Upper lobe of right lung (tissue), 1 donor: ENCODE measurements at regions not wholly inside any gene's neighbourhood (a gene's known extent, or its start where the extent isn't known, plus 50 kb on each side); places are given as distances from the start of the nearest gene placed in this dataset.

Source experiments
- ATAC-seq: fragments of 200-7000 bp; cut with Tn5 transposase; one replicate; pipeline ENCODE4 v1.9.1; 2020; ENCODE audit warnings: mild to moderate bottlenecking, moderate library complexity
- DNase-seq: peaks from one replicate; pipeline ENCODE4 v3.0.0-alpha.2; 2020
- H3K27ac ChIP-seq: fragments of 200-600 bp; one replicate; pipeline ENCODE4 v1.8.0; 2022
- H3K27me3 ChIP-seq: fragments of 200-600 bp; one replicate; pipeline ENCODE4 v1.8.0; 2022; ENCODE audit warnings: mild to moderate bottlenecking
- H3K36me3 ChIP-seq: fragments of 200-600 bp; one replicate; pipeline ENCODE4 v1.8.0; 2022
- H3K4me1 ChIP-seq: fragments of 200-600 bp; one replicate; pipeline ENCODE4 v1.8.0; 2022
- H3K4me3 ChIP-seq: fragments of 200-600 bp; one replicate; pipeline ENCODE4 v1.8.0; 2022; ENCODE audit warnings: mild to moderate bottlenecking
- H3K9me3 ChIP-seq: fragments of 200-600 bp; one replicate; pipeline ENCODE4 v1.8.0; 2022
- CTCF ChIP-seq: fragments of 200-600 bp; IDR thresholded peaks from one replicate; pipeline ENCODE4 v1.8.0; 2022; ENCODE audit warnings: antibody characterized with exemption
- intact Hi-C: fragments of 100-400 bp; cut with DNase I; formaldehyde crosslinking; loops from one replicate; pipeline ENCODE4 v1.11.0; 2022
- donor health status: DM: no; HTN: yes; CAD: no; lungs with severe emphysema.

DNA sequence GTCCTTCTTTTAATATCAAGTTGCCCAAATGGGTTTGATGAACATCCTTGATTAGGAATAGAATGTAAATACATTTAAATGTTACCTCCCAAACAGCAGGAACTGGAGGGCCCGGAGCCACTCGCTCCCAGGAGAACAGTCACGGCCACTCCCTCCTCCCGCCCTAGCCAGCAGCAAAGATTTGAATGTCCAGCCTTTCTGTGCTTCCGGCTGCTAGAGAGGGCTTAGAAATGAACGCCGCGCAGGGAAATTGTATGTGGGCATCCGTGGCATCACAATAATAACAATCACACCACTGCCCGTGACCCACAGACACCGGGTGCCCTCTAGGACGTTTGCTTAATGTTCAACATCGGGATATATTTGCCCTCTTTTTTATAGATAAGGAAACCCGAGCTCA is 164.9 kb upstream of the SALL3 start:
- TF ChIP-seq CTCF, result no peak
- DNase-seq, result no peak

GRCh38 chr18:78816114-78816513 is 163.5 kb upstream of the SALL3 start:
- ATAC-seq, result no peak
- no peaks in the 10 kb centered on the region for H3K36me3 ChIP-seq
- no peaks in the 10 kb centered on the region for H3K9me3 ChIP-seq
- intact Hi-C loops, result no loop called here
- TF ChIP-seq CTCF, result no peak
- H3K4me3 ChIP-seq, result no peak overlapping the region
- H3K27ac ChIP-seq, result no peak overlapping the region
- no peaks in the 10 kb centered on the region for H3K4me1 ChIP-seq
- H3K27me3 ChIP-seq, result peaks cover 39% of the 10 kb centered on the region
- DNase-seq, result no peak

More for the DNA sequence above, 164.9 kb upstream of the SALL3 start:
- H3K9me3 ChIP-seq, result no peaks in the 10 kb centered on the region
- peaks cover 26% of the 10 kb centered on the region for H3K27me3 ChIP-seq
- intact Hi-C loops, result no loop called here
- no peak overlapping the region for H3K4me3 ChIP-seq
- H3K4me1 ChIP-seq, result no peaks in the 10 kb centered on the region
- no peak overlapping the region for H3K27ac ChIP-seq
- peak; percentile 73 for ATAC-seq
- no peaks in the 10 kb centered on the region for H3K36me3 ChIP-seq

GRCh38 chr18:78816916-78817315 is 162.7 kb upstream of the SALL3 start:
- H3K9me3 ChIP-seq, result no peaks in the 10 kb centered on the region
- no peak for TF ChIP-seq CTCF
- peaks cover 46% of the 10 kb centered on the region for H3K27me3 ChIP-seq
- intact Hi-C loops, result no loop called here
- no peak overlapping the region for H3K27ac ChIP-seq
- no peaks in the 10 kb centered on the region for H3K4me1 ChIP-seq
- ATAC-seq (no peak), DNase-seq (no peak)
- no peaks in the 10 kb centered on the region for H3K36me3 ChIP-seq
- H3K4me3 ChIP-seq, result no peak overlapping the region

DNA sequence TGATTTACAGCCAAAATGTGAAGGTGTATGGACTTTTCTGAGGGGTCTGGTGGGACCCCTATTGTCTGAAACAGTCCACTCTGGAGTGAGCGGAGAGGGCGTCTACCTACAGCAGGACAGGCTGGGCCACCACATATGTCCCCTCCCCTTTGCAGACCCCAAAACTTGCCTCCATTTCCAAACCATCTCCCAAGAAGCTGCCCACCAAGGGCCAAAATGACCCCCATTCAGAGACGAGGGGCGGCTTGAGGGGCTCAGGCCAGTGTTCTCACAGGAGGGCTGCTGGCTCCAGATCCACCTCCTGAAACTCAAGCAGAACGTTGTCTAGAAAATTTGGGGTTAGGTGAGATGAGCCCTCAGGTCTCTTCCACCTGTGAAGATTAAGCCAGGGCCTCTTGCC is 161.1 kb upstream of the SALL3 start:
- TF ChIP-seq CTCF, result no peak
- H3K4me1 ChIP-seq, result no peaks in the 10 kb centered on the region
- no peaks in the 10 kb centered on the region for H3K36me3 ChIP-seq
- no peak for ATAC-seq
- no peak overlapping the region for H3K4me3 ChIP-seq
- peaks cover 41% of the 10 kb centered on the region for H3K27me3 ChIP-seq
- no peak for DNase-seq
- intact Hi-C loops, result no loop called here
- H3K27ac ChIP-seq, result no peak overlapping the region
- no peaks in the 10 kb centered on the region for H3K9me3 ChIP-seq

DNA sequence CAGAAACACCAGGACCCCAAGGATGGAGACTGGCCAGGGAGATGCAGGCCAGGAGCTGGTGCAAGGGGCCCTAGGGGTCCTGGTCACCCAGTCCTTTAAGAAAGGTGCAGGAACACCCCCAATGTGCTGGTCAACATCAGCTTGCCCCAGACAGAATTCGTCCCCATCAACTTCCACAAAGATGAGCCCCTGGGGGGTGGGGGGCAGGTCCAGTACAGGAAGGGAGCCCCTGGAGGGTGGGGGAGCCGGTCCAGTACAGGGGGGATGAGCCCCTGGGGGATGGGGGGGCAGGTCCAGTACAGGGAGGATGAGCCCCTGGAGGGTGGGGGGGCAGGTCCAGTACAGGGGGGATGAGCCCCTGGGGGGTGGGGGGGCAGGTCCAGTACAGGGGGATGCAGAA is 160.7 kb upstream of the SALL3 start:
- Histone ChIP-seq H3K4me3 (no peak overlapping the region), H3K36me3 (no peaks in the 10 kb centered on the region), H3K9me3 (no peaks in the 10 kb centered on the region), H3K4me1 (no peaks in the 10 kb centered on the region), H3K27me3 (peaks cover 36% of the 10 kb centered on the region), H3K27ac (no peak overlapping the region)
- DNase-seq (no peak), ATAC-seq (no peak)
- TF ChIP-seq CTCF, result no peak
- intact Hi-C loops, result no loop called here

- H3K9me3 ChIP-seq, result no peaks in the 10 kb centered on the region
- TF ChIP-seq CTCF, result no peak
- H3K27me3 ChIP-seq, result peaks cover 35% of the 10 kb centered on the region
- no peaks in the 10 kb centered on the region for H3K36me3 ChIP-seq
- no peak for DNase-seq
- H3K4me3 ChIP-seq, result no peak overlapping the region
- ATAC-seq, result no peak
- intact Hi-C loops, result no loop called here
- H3K4me1 ChIP-seq, result no peaks in the 10 kb centered on the region
- H3K27ac ChIP-seq, result no peak overlapping the region
Measured at GRCh38 chr18:78820161-78820834, 159.3 kb upstream of the SALL3 start.
